GM18870 (cell line): ENCODE measurements at regions not wholly inside any gene's neighbourhood (a gene's known extent, or its start where the extent isn't known, plus 50 kb on each side); places are given as distances from the start of the nearest gene placed in this dataset.
"Not testable (repeated sequence)": the region's sequence is repeated elsewhere in the genome, so short reads cannot be mapped to it uniquely, and the experiment has no call there.

ENCODE experiments used
- ATAC-seq: cut with Tn5 transposase; IDR thresholded peaks from one replicate; pipeline ENCODE4 v1.9.1; 2021; ENCODE audit warnings: moderate library complexity; ENCODE audit not compliant: unreplicated experiment

GRCh38 chr4:122100508-122100907 is 51.6 kb upstream of the BLTP1 start:
- no peak for ATAC-seq

GRCh38 chr4:122099896-122100295 is 52.2 kb upstream of the BLTP1 start:
- ATAC-seq = no peak

- no peak for ATAC-seq
Measured at GRCh38 chr4:122091836-122092405, 60.2 kb upstream of the BLTP1 start.

- no peak for ATAC-seq
Measured at GRCh38 chr4:122091397-122091796, 60.7 kb upstream of the BLTP1 start.

- no peak for ATAC-seq
Measured at GRCh38 chr4:122090989-122091388, 61.1 kb upstream of the BLTP1 start.

GRCh38 chr4:122086338-122087065 is 65.6 kb upstream of the BLTP1 start:
- no peak for ATAC-seq

GRCh38 chr4:122083989-122084388 is 68.1 kb upstream of the BLTP1 start:
- no peak for ATAC-seq

GRCh38 chr4:122083351-122083750 is 68.8 kb upstream of the BLTP1 start:
- ATAC-seq = no peak

GRCh38 chr4:122082661-122083060 is 69.5 kb upstream of the BLTP1 start:
- no peak for ATAC-seq

GRCh38 chr4:122077653-122078052 is 74.5 kb upstream of the BLTP1 start:
- ATAC-seq = not testable (repeated sequence)

- ATAC-seq = not testable (repeated sequence)
Measured at GRCh38 chr4:122076835-122077234, 75.3 kb upstream of the BLTP1 start.

- no peak for ATAC-seq
Measured at GRCh38 chr4:122073615-122074014, 78.5 kb upstream of the BLTP1 start.

- ATAC-seq = no peak
Measured at GRCh38 chr4:122065915-122066314, 86.2 kb upstream of the BLTP1 start.

GRCh38 chr4:122065149-122065548 is 87.0 kb upstream of the BLTP1 start:
- no peak for ATAC-seq

- no peak for ATAC-seq
Measured at GRCh38 chr4:122053186-122053585, 98.9 kb upstream of the BLTP1 start.

- ATAC-seq = no peak
Measured at GRCh38 chr4:122052677-122053076, 99.5 kb upstream of the BLTP1 start.

- no peak for ATAC-seq
Measured at GRCh38 chr4:122050841-122051240, 99.0 kb upstream of the TRPC3 start.

- ATAC-seq = no peak
Measured at GRCh38 chr4:122047456-122048425, 95.9 kb upstream of the TRPC3 start.

GRCh38 chr4:122046255-122046654 is 94.4 kb upstream of the TRPC3 start:
- ATAC-seq = no peak

GRCh38 chr4:122045533-122045932 is 93.7 kb upstream of the TRPC3 start:
- no peak for ATAC-seq

GRCh38 chr4:122044501-122044900 is 92.6 kb upstream of the TRPC3 start:
- ATAC-seq = no peak

GRCh38 chr4:122041312-122041711 is 89.5 kb upstream of the TRPC3 start:
- ATAC-seq = no peak
